ES-I3 (cell line): ENCODE measurements at regions not wholly inside any gene's neighbourhood (a gene's known extent, or its start where the extent isn't known, plus 50 kb on each side); places are given as distances from the start of the nearest gene placed in this dataset.
A peak's percentile ranks its signal among the peaks of the same experiment; 100 is the strongest.

Experiments
- H3K36me3 ChIP-seq: 2 replicates; pipeline ENCODE4 v1.6.1; 2013; ENCODE audit warnings: mild to moderate bottlenecking, low read length, control low read depth, moderate library complexity; ENCODE audit not compliant: insufficient read depth
- H3K4me1 ChIP-seq: 2 replicates; pipeline ENCODE4 v1.6.1; 2013; ENCODE audit warnings: mild to moderate bottlenecking, control low read depth, low read length; ENCODE audit not compliant: insufficient read depth
- H3K9ac ChIP-seq: 2 replicates; pipeline ENCODE4 v1.6.1; 2013; ENCODE audit warnings: low read depth, mild to moderate bottlenecking, low read length, moderate library complexity
- H3K9me3 ChIP-seq: 2 replicates; pipeline ENCODE4 v1.6.1; 2013; ENCODE audit warnings: mild to moderate bottlenecking, low read length, moderate library complexity; ENCODE audit not compliant: control insufficient read depth, insufficient read depth

DNA sequence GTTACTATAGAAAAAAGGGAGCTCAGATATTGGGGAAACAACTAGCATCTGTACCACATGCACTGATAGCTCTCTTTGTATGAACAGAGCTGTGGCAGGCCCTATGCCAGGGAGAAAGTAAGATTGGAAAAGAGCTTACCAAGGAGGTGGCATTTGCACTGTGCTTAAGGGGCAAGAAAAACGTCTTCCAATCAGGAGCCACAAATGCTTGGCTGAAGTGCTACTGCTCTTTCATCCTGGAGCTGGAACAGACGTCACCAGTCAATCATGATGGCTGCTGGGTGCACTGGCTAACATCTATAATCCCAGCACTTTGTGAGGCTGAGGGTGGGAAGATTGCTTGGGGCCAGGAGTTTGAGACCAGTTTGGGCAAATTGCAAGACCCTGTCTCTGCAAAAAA, 218.5 kb downstream of the SEC14L1 start:
- H3K9me3 ChIP-seq, result no peaks in the 10 kb centered on the region
- H3K36me3 ChIP-seq, result no peaks in the 10 kb centered on the region
- no peak overlapping the region for H3K9ac ChIP-seq
- H3K4me1 ChIP-seq, result peaks cover 9% of the 10 kb centered on the region

DNA sequence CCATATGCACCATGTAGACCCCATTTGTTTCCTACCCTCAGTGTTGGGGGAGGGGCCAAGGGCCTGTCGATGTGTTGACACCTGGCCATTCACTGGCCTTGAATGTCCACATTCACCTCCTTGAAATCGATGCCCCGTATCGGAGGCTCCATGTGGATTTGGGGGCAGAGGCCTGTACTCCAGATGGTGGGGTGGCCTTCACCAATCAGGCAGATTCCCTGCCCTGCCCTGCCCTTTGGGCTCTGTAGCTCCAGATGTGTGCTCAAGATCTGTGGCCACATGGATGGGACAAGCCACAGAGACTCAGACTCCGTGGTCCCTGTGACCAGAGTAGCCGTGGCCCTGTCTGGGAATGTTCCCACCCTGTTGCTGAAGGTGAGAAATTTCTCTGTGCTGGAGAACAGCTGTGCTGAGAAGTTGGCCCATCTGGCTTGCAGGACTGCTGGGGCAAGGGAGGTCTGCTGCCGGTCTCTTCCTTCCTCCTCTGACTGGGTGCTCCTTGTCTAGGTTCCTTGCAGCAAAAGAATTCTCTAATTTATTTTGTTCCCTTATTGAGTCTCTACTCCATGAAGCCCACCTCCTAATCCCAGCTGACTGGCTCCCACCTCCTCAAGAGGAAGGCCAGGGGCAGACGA, 221.3 kb downstream of the SEC14L1 start:
- no peak overlapping the region for H3K9ac ChIP-seq
- no peaks in the 10 kb centered on the region for H3K36me3 ChIP-seq
- H3K4me1 ChIP-seq, result peaks cover 26% of the 10 kb centered on the region
- no peaks in the 10 kb centered on the region for H3K9me3 ChIP-seq

DNA sequence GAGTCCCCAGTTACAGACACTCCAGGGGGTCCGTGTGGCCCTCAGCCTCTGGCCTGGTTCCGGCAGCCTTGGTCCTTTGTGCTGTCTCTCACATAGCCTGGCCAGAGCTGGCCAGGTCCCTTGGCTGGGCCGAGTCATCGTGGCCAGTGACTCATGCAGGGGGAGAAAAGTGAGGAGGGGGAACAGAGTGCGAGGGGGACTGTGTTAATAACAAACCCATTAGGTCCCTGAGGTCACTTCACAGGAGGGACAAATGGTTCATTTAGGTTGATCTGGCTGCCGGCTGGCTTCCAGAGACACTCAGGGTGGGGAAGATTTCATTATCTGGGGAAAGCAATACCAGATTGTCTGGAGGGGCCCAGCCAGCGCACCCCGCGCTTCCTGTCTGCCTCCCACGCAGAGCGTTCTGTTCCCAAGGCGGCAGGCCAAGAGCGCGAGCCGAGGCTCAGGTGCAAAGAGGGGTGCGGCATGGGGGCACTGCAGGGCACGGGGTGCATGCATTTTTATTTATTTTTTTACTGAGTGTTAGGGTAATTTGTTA, 223.1 kb downstream of the SEC14L1 start:
- Histone ChIP-seq H3K36me3 (no peaks in the 10 kb centered on the region), H3K9me3 (no peaks in the 10 kb centered on the region), H3K9ac (no peak overlapping the region), H3K4me1 (peaks cover 27% of the 10 kb centered on the region)

DNA sequence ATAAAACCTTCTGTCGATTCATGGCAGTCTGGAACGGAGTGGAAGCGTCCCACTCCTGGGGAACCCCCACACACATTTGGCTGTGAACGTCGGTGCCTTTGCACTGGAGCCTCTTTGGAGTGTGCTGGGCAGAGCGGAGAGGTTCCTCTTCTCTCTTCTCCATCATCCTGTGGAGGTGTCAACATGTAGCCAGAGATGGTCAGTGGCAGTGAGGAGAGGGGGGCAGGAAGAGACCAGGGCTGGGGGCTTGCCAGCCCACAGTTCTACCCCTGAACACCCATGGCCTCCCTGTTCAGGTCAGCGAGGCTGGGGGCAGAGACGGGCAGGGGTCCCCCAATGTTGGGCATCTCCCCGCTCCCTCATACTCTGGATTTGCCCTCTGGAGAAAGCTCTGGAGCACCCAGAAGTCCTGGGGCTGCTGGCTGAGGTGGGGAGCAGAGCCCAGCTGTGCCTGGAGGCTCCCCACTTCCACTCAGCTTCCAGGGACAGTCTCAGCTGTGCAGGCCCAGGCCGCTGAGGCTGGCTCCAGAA, 223.7 kb downstream of the SEC14L1 start:
- Histone ChIP-seq H3K4me1 (peaks cover 27% of the 10 kb centered on the region), H3K9me3 (no peaks in the 10 kb centered on the region), H3K9ac (no peak overlapping the region), H3K36me3 (no peaks in the 10 kb centered on the region)

DNA sequence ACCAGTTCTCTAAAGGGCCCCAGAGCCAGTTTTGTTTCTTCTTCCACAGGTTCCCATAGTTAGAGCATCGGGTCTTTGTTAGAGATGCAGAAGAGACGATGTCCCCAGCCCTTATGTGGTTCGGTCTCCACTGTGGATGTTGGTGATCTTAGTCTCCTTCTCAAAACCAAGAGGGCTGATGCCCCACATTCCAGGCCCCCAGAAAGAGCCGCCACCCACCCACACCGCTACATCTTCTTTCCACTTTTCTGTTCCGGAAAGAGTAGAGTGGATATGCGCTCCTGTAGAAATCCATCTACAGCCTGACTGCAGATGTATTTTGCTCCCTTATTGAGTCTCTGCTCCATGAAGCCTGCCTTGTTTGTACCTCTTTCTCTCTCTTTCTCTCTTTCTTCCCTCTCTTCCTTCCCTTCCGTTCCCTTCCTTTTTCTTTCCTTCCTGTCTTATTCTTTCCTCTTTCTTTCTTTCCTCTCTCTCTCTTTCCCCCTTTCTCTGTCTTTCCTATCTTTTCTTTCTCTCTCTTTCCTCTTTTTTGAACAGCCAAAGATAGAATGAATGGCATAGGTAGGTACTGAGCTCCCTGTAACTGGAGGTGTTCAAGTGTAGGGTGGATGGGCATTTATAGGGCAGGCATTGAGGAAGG, 224.3 kb downstream of the SEC14L1 start:
- Histone ChIP-seq H3K9ac (no peak overlapping the region), H3K4me1 (peaks cover 27% of the 10 kb centered on the region), H3K36me3 (no peaks in the 10 kb centered on the region), H3K9me3 (no peaks in the 10 kb centered on the region)

DNA sequence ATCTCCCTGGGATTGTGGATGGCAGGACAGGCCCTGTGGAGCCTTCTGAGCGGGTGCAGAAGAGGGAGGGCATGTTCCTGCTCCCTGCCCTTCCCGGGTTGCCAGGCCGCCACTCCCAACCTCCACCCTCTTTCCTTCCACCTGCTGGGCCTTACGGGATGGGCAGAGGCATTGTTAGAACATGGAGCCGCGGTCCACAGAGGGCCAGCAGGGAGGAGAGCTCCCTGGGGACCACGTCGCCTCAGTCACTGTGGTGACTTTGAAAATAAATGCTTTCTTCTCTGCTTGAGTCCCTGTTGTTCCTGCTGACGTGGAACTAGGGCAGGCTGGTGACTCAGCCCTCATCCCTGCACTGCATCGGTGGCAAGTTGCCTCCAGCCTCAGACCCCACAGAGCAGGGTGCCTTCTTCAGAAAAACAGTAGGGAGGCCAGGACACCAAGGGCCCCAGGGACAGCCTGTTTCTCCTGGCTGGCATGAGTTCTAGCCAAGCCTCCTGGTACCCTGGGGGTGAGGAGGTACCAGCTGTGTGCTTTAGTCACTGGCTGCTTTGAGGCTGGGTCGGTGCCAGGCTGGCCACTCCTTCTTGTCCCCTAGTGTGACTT, 224.9 kb downstream of the SEC14L1 start:
- H3K9ac ChIP-seq, result no peak overlapping the region
- no peaks in the 10 kb centered on the region for H3K36me3 ChIP-seq
- peaks cover 27% of the 10 kb centered on the region for H3K4me1 ChIP-seq
- no peaks in the 10 kb centered on the region for H3K9me3 ChIP-seq

DNA sequence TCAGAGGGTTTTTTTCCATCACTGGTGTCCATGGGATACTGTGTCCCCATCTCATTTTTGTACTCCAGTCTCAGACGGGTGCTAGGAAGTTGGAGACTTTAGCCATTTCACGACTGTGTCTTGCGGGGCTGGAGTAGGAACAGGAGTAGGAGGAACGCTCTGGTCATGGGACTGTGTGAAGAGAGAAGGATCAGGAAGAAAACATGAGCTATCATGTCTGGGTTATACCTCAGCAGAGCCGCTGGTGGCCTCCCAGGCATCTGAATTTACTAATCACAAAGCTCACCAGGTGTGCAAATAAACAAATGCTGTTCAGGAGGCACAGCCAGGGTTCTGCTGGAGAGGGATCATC, 225.4 kb downstream of the SEC14L1 start:
- Histone ChIP-seq H3K4me1 (peaks cover 31% of the 10 kb centered on the region), H3K9ac (no peak overlapping the region), H3K9me3 (no peaks in the 10 kb centered on the region), H3K36me3 (no peaks in the 10 kb centered on the region)

DNA sequence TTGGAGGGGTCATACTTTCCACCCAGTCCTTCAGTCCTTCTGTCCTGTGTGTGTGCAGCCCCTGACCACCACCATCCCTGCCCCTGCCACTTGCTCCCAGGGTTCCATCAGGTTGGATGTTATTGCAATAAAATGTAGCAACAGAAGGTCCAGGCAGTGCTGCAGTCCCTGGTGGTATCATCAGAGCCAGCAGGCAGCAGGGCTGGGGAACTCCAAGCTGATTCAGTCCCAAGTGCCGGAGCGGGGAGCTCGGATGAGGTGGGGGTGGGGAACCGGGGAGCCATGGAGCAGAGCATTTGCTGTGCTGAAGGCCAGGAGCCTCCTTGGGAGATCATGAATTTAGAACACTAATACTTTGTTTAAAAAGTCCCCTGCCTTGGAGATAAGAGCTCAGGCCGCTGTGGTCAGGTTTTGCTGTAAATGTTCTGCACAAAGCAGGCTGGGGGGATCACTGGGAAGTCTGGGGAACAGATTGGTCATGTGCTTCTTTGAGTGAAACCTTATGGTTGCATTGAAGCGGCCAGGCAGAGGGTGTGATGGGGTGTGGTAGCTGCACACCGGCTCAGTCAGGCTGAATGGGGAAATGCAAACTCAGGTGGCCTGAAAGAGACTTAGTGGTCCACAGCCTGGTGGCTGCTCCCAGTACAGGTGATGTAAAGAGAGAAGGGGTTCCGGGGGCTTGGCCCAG, 225.9 kb downstream of the SEC14L1 start:
- no peaks in the 10 kb centered on the region for H3K9me3 ChIP-seq
- H3K9ac ChIP-seq, result no peak overlapping the region
- no peaks in the 10 kb centered on the region for H3K36me3 ChIP-seq
- H3K4me1 ChIP-seq, result peaks cover 37% of the 10 kb centered on the region

DNA sequence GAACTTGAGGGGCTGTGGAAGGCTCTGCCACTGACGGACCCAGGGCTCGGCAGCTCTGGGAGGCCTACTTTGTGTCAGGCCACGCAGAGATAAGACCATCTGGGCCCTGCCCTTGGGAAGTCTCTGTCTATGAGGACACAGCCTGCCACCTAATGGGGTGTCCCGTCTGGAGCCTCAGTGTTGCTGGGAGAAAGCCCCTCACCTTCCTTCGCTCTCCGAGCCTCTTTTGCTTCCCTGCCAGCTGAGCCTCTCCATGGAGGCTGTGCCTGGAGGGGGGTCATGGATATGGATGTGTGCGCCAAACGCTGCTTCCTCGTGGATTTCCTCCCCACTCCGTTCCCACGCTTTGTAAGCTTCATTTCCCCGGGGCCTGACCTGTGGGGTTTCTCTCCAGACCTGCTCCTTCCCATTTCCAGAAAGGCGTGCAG, 228.8 kb downstream of the SEC14L1 start:
- H3K9me3 ChIP-seq, result no peaks in the 10 kb centered on the region
- H3K4me1 ChIP-seq, result peaks cover 34% of the 10 kb centered on the region
- no peak overlapping the region for H3K9ac ChIP-seq
- H3K36me3 ChIP-seq, result no peaks in the 10 kb centered on the region

DNA sequence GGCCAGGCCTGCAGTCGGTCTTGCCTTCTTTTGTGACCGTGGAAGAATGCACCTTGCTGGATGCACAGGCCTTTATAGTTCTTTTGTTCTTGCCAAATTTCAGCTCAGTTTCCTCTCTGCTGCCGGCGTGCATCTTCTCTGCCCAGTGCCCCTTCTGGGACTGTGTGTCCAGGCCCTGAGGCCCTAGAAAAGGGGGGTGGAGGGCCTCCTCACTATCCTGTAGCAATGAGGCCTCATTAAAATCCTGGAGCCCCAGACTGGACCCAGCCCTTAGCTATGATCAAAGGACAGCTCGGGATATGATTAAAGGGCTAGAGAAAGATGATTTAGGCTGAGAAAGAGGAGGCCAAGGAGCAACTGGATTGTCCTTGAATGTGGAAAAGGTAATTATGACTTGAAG, 229.8 kb downstream of the SEC14L1 start:
- Histone ChIP-seq H3K9ac (no peak overlapping the region), H3K4me1 (peaks cover 42% of the 10 kb centered on the region), H3K36me3 (no peaks in the 10 kb centered on the region), H3K9me3 (no peaks in the 10 kb centered on the region)

DNA sequence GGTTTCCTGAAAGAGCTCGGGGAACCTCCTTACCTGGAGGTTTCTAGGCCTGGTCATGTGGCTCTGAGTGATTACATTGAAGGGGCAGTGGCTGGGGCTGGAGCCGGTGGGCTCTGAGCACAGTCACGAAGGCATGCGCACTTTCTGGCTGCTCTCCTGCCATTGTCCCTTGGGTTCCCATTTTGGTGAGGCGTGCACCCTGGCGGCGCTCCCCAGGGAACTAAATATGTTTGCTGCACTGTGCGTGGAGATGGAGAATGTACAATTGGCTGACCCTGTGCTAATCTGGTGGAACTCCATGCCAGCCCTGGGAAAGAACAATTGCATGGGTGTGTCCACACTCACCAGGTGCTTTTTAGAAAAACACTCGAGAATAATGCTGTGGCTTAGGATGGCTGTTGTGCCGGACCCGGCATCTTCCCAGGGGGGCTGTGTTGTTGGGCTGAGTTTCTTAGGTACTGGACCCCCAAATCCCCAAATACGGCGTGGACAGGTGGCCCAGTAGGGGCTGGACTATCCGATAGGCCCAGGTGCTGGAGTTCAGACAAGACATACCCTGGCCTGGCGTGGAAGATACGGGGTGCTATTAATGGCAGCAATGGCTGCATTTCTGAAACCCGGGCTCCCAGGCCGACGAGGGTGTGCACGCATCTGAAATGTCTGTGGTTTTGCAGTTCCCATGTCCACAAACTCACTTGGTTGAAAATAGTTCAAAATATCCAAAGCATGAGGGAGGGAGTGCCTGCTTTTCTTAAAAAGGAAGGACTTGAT, 230.5 kb downstream of the SEC14L1 start:
- no peaks in the 10 kb centered on the region for H3K36me3 ChIP-seq
- peaks cover 42% of the 10 kb centered on the region for H3K4me1 ChIP-seq
- 0 out of 2 replicates have a peak overlapping the region, but pooled peaks have one; percentile 53 for H3K9ac ChIP-seq
- H3K9me3 ChIP-seq, result no peaks in the 10 kb centered on the region

DNA sequence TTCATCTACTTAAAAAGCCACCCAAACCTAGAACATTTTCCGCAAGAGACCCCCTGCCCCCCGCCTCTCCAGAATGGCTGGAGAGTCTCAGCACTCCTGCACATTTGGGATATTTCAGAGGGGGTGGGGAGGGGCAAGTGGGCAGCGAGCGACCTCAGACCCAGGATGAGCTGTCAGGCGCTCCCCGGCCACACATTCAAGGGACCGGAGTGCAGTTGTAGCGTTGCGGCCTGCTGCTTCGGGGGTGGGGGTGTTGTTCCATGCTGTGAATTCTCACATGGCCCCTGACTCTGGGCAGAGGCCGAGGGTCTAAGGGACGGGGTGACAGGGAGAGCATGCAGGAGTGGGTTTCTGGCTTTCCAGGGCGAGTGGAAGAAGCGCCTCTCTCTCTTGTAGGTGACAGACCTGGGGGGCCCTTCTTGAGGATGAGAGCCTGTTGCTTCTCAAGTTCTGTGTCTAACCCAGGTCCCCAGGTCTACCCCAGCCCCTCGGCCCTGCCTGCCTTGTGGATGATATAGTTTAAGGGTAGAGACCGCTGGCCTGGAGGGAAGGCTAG, 231.2 kb downstream of the SEC14L1 start:
- peak overlapping the region; percentile 53 for H3K9ac ChIP-seq

DNA sequence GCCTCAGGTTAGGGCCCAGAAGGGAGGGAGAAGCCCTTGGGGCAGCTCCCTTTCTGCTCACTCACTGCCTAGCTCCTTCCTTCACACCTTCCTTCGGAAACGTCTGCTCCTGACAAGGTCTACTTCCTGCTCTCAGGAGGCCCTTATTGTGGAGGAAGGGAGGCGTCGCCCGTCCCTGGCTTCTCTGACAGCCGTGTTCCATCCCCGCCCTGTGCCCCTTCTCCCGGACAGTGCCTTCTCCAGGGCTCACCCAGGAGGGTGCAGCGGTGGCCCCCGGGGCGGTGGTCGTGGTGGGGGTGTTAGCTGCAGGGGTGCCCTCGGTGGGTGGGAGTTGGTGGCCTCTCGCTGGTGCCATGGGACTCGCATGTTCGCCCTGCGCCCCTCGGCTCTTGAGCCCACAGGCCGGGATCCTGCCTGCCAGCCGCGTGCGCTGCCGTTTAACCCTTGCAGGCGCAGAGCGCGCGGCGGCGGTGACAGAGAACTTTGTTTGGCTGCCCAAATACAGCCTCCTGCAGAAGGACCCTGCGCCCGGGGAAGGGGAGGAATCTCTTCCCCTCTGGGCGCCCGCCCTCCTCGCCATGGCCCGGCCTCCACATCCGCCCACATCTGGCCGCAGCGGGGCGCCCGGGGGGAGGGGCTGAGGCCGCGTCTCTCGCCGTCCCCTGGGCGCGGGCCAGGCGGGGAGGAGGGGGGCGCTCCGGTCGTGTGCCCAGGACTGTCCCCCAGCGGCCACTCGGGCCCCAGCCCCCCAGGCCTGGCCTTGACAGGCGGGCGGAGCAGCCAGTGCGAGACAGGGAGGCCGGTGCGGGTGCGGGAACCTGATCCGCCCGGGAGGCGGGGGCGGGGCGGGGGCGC, 231.9 kb downstream of the SEC14L1 start:
- H3K9me3 ChIP-seq, result no peaks in the 10 kb centered on the region
- no peaks in the 10 kb centered on the region for H3K36me3 ChIP-seq
- peak overlapping the region; percentile 53 for H3K9ac ChIP-seq
- H3K4me1 ChIP-seq, result peaks cover 36% of the 10 kb centered on the region

More for the DNA sequence above, 231.2 kb downstream of the SEC14L1 start:
- Histone ChIP-seq H3K4me1 (peaks cover 38% of the 10 kb centered on the region), H3K36me3 (no peaks in the 10 kb centered on the region), H3K9me3 (no peaks in the 10 kb centered on the region)
